Lung (tissue), 11 donors: ENCODE measurements at regions not wholly inside any gene's neighbourhood (a gene's known extent, or its start where the extent isn't known, plus 50 kb on each side); places are given as distances from the start of the nearest gene placed in this dataset.

ENCODE experiments used
- ATAC-seq: fragments of 200-7000 bp; cut with Tn5 transposase; one replicate; pipeline ENCODE4 v1.9.1; 2020; ENCODE audit warnings: moderate number of reproducible peaks; ENCODE audit not compliant: insufficient read depth, low FRiP score
- DNase-seq, 3 donors: peaks; one replicate each; pipeline ENCODE4 v3.0.0-alpha.2; 2013 to 2017
- H3K27ac ChIP-seq, 2 donors: one replicate each; pipeline ENCODE4 v1.5.1; 2013; ENCODE audit warnings: mild to moderate bottlenecking in 2 of 2, moderate library complexity in 2 of 2, control low read depth in 1 of 2, inconsistent platforms in 1 of 2, low read depth in 1 of 2, low read length in 1 of 2
- H3K27me3 ChIP-seq, 3 donors: one replicate each; pipeline ENCODE4 v1.5.1; 2013; ENCODE audit warnings: low read length in 2 of 3; ENCODE audit not compliant: control insufficient read depth in 3 of 3, insufficient read depth in 3 of 3
- H3K36me3 ChIP-seq, 4 donors: one replicate each; pipeline ENCODE4 v1.5.1; 2013; ENCODE audit warnings: low read length in 4 of 4, mild to moderate bottlenecking in 1 of 4, moderate library complexity in 1 of 4; ENCODE audit not compliant: control insufficient read depth in 4 of 4, insufficient read depth in 4 of 4
- H3K4me1 ChIP-seq, 5 donors: one replicate each; pipeline ENCODE4 v1.5.1; 2013; ENCODE audit warnings: low read length in 5 of 5, mild to moderate bottlenecking in 2 of 5, moderate library complexity in 1 of 5; ENCODE audit not compliant: control insufficient read depth in 5 of 5, insufficient read depth in 5 of 5
- H3K4me3 ChIP-seq: one replicate; pipeline ENCODE4 v1.5.1; 2013; ENCODE audit warnings: mild to moderate bottlenecking, control low read depth, moderate library complexity
- H3K9ac ChIP-seq, 2 donors: one replicate each; pipeline ENCODE4 v1.5.1; 2013; ENCODE audit warnings: low read length in 2 of 2, control low read depth in 1 of 2; ENCODE audit not compliant: insufficient read depth in 1 of 2
- H3K9me3 ChIP-seq, 4 donors: one replicate each; pipeline ENCODE4 v1.5.1; 2013; ENCODE audit warnings: low read length in 3 of 4, mild to moderate bottlenecking in 1 of 4, moderate library complexity in 1 of 4; ENCODE audit not compliant: control insufficient read depth in 4 of 4, insufficient read depth in 3 of 4
- CTCF ChIP-seq: IDR thresholded peaks from 2 replicates; pipeline ENCODE4 v1.5.1; 2012; ENCODE audit warnings: mild to moderate bottlenecking; ENCODE audit errors: control extremely low read depth, extremely low read depth
- WGBS, 2 donors: extraction: QIAGEN DNeasy Blood & Tissue Kit; methylation state at CpG; one replicate each; pipeline ENCODE4 v1.1.7; 2013; 5-methylcytosine and 5-hydroxymethylcytosine counted together
- donor health status: control.
- donor health status: control.
- donor health status: Bipolar disorder and iron deficiency.
- donor health status: healthy.
- donor health status: DM: yes; HTN: yes; CAD: no.

DNA sequence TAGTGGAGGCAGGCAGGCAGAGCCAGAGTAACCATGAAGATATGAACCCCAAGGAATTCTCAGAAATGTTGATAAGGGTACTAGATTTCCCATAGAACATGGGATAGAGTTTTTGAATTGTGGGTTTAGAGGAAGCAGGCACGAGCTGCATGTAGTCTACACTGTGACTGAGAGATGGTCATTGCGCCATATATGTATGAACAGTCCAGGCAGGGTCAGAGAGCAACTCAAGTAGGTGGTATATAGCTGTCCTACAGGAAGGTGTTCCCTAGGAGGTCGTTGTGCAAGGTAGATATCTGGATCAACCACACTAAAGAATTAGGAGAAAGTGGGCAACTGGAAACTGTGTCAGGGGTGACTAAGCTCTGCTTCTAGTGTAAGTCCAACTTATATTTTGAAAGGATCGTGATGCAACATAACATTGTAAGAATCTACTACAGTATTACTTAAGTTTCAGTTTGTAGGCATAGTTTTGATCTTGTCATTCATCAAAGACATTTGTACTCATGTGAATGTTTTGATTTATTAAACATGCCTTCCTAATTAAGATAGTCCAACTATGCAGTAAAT lies 94.6 kb downstream of the HPGD start:
- no peak overlapping the region for H3K27ac ChIP-seq
- H3K9me3 ChIP-seq: no peaks in the 10 kb centered on the region
- 63 to 71% methylated on average over 4 of the region's 4 CpGs for WGBS, 2 donors
- no peak overlapping the region for H3K9ac ChIP-seq
- no peaks in the 10 kb centered on the region for H3K27me3 ChIP-seq
- H3K4me3 ChIP-seq: no peak overlapping the region
- no peak for DNase-seq
- peaks cover 0 to 10% (median 3%) of the 10 kb centered on the region in 5 donors for H3K4me1 ChIP-seq
- H3K36me3 ChIP-seq: no peaks in the 10 kb centered on the region
- ATAC-seq: no peak
- TF ChIP-seq CTCF: no peak

DNA sequence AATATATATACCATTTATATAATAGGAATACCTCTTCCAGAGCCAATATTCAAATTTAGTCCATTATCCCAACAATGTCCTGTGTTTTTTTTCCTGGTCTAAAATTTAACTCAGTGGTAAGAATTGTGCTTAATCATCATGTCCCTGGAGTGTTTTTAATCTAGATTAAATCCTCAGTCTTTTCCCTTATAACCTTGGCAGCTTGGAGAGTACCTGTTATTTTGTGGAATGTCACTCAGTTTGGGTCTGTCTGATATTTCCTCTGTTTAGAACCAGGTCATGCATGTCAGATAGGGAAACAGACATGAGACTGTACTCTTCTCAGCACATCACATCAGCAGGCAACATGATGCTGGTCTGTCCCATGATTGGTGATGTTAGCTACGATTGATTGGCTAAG lies 96.6 kb downstream of the HPGD start:
- no peak overlapping the region for H3K27ac ChIP-seq
- H3K4me1 ChIP-seq: peaks cover 0 to 10% (median 3%) of the 10 kb centered on the region in 5 donors
- TF ChIP-seq CTCF: no peak
- ATAC-seq (no peak), DNase-seq (no peak)
- H3K27me3 ChIP-seq: no peaks in the 10 kb centered on the region
- no peak overlapping the region for H3K4me3 ChIP-seq
- no peaks in the 10 kb centered on the region for H3K9me3 ChIP-seq
- H3K9ac ChIP-seq: no peak overlapping the region
- WGBS, 2 donors: 93 to 97% methylated on average over 1 of the region's 1 CpG
- H3K36me3 ChIP-seq: no peaks in the 10 kb centered on the region

GRCh38 chr4:174423257-174423944 lies 98.9 kb downstream of the HPGD start:
- TF ChIP-seq CTCF: no peak
- peaks cover 0 to 10% (median 3%) of the 10 kb centered on the region in 5 donors for H3K4me1 ChIP-seq
- H3K27ac ChIP-seq: no peak overlapping the region
- ATAC-seq (peak; percentile 34), DNase-seq (peak in 2 of 3 donors; percentile 35 to 42)
- WGBS, 2 donors: 15 to 18% methylated on average over 6 of the region's 6 CpGs
- H3K9ac ChIP-seq: no peak overlapping the region
- H3K4me3 ChIP-seq: no peak overlapping the region
- H3K9me3 ChIP-seq: no peaks in the 10 kb centered on the region
- no peaks in the 10 kb centered on the region for H3K27me3 ChIP-seq
- H3K36me3 ChIP-seq: no peaks in the 10 kb centered on the region
